RWPE2 (cell line): ENCODE measurements at regions not wholly inside any gene's neighbourhood (a gene's known extent, or its start where the extent isn't known, plus 50 kb on each side); places are given as distances from the start of the nearest gene placed in this dataset.

Experiments
- ATAC-seq: fragments of 200-7000 bp; cut with Tn5 transposase; 3 replicates; pipeline ENCODE4 v1.9.1; 2021; ENCODE audit warnings: low read depth
- DNase-seq: peaks from one replicate; pipeline ENCODE4 v3.0.0-alpha.2; 2020; ENCODE audit warnings: low spot score
- H3K27ac ChIP-seq: fragments of 450-650 bp; 2 replicates; pipeline ENCODE4 v1.5.1; 2017; ENCODE audit warnings: mild to moderate bottlenecking; ENCODE audit not compliant: poor library complexity, severe bottlenecking
- H3K27me3 ChIP-seq: fragments of 250-450 bp; sonication (Bioruptor Pico); 2 replicates; pipeline ENCODE4 v1.5.1; 2021; ENCODE audit warnings: mild to moderate bottlenecking, moderate library complexity; ENCODE audit not compliant: insufficient read depth, poor library complexity, severe bottlenecking
- H3K36me3 ChIP-seq: fragments of 250-450 bp; sonication (Bioruptor Pico); 2 replicates; pipeline ENCODE4 v1.5.1; 2020; ENCODE audit warnings: low read depth, mild to moderate bottlenecking, moderate library complexity
- H3K4me1 ChIP-seq: fragments of 250-450 bp; sonication (Bioruptor Pico); 2 replicates; pipeline ENCODE4 v1.5.1; 2021; ENCODE audit warnings: mild to moderate bottlenecking, moderate library complexity; ENCODE audit not compliant: insufficient read depth, poor library complexity, severe bottlenecking
- H3K4me3 ChIP-seq: fragments of 250-450 bp; sonication (Bioruptor Pico); 2 replicates; pipeline ENCODE4 v1.5.1; 2021; ENCODE audit warnings: mild to moderate bottlenecking, moderate library complexity; ENCODE audit not compliant: severe bottlenecking
- H3K9me3 ChIP-seq: fragments of 250-450 bp; sonication (Bioruptor Pico); 2 replicates; pipeline ENCODE4 v1.5.1; 2021; ENCODE audit warnings: mild to moderate bottlenecking, moderate library complexity; ENCODE audit not compliant: severe bottlenecking
- CTCF ChIP-seq: fragments of 450-650 bp; IDR thresholded peaks from one replicate; pipeline ENCODE4 v1.5.1; 2017; ENCODE audit warnings: mild to moderate bottlenecking, moderate library complexity; ENCODE audit not compliant: poor library complexity, severe bottlenecking

GRCh38 chr5:89095341-89095740 lies 212.4 kb upstream of the MEF2C start:
- ATAC-seq: no peak
- TF ChIP-seq CTCF: no peak
- Histone ChIP-seq H3K9me3 (no peaks in the 10 kb centered on the region), H3K27ac (no peak overlapping the region), H3K36me3 (no peaks in the 10 kb centered on the region), H3K4me1 (no peaks in the 10 kb centered on the region), H3K27me3 (no peaks in the 10 kb centered on the region), H3K4me3 (no peak overlapping the region)
- no peak for DNase-seq

- no peaks in the 10 kb centered on the region for H3K36me3 ChIP-seq
- no peaks in the 10 kb centered on the region for H3K4me1 ChIP-seq
- H3K27me3 ChIP-seq: no peaks in the 10 kb centered on the region
- ATAC-seq (no peak), DNase-seq (no peak)
- TF ChIP-seq CTCF: no peak
- no peak overlapping the region for H3K4me3 ChIP-seq
- H3K27ac ChIP-seq: no peak overlapping the region
- H3K9me3 ChIP-seq: no peaks in the 10 kb centered on the region
Observed at GRCh38 chr5:89090037-89090436, 207.1 kb upstream of the MEF2C start.

- H3K36me3 ChIP-seq: no peaks in the 10 kb centered on the region
- H3K27me3 ChIP-seq: peaks cover 3% of the 10 kb centered on the region
- H3K4me1 ChIP-seq: no peaks in the 10 kb centered on the region
- no peak for DNase-seq
- no peak overlapping the region for H3K27ac ChIP-seq
- no peak for TF ChIP-seq CTCF
- no peak overlapping the region for H3K4me3 ChIP-seq
- ATAC-seq: peak; percentile 31; the same call in 1 of the 3 replicates
- H3K9me3 ChIP-seq: no peaks in the 10 kb centered on the region
Observed at GRCh38 chr5:89087551-89088318, 204.8 kb upstream of the MEF2C start.

- no peak for DNase-seq
- H3K4me3 ChIP-seq: no peak overlapping the region
- no peak for TF ChIP-seq CTCF
- H3K9me3 ChIP-seq: no peaks in the 10 kb centered on the region
- no peaks in the 10 kb centered on the region for H3K4me1 ChIP-seq
- H3K27ac ChIP-seq: no peak overlapping the region
- no peaks in the 10 kb centered on the region for H3K36me3 ChIP-seq
- peaks cover 3% of the 10 kb centered on the region for H3K27me3 ChIP-seq
- no peak for ATAC-seq
Observed at GRCh38 chr5:89087128-89087527, 204.1 kb upstream of the MEF2C start.

- Histone ChIP-seq H3K27ac (no peak overlapping the region), H3K36me3 (no peaks in the 10 kb centered on the region), H3K9me3 (no peaks in the 10 kb centered on the region), H3K4me3 (no peak overlapping the region), H3K4me1 (no peaks in the 10 kb centered on the region), H3K27me3 (peaks cover 3% of the 10 kb centered on the region)
- no peak for TF ChIP-seq CTCF
- ATAC-seq (no peak), DNase-seq (no peak)
Observed at GRCh38 chr5:89086390-89087086, 203.6 kb upstream of the MEF2C start.
